GM12891 (cell line): ENCODE measurements at regions not wholly inside any gene's neighbourhood (a gene's known extent, or its start where the extent isn't known, plus 50 kb on each side); places are given as distances from the start of the nearest gene placed in this dataset.

Experiments
- PAX5 ChIP-seq: IDR thresholded peaks from 2 replicates; pipeline ENCODE4 v1.6.1; 2011; ENCODE audit warnings: low read length, moderate library complexity, mild to moderate bottlenecking; ENCODE audit not compliant: insufficient read depth, severe bottlenecking
- POLR2A ChIP-seq: IDR thresholded peaks from 2 replicates; pipeline ENCODE4 v1.6.1; 2011; ENCODE audit warnings: low read depth, low read length, control low read depth
- POLR2AphosphoS5 ChIP-seq: IDR thresholded peaks from 2 replicates; pipeline ENCODE4 v1.6.1; 2011; ENCODE audit warnings: low read depth, low read length, control low read depth
- POU2F2 ChIP-seq: IDR thresholded peaks from 2 replicates; pipeline ENCODE4 v1.6.1; 2011; ENCODE audit warnings: low read depth, mild to moderate bottlenecking, control low read depth, low read length, moderate library complexity
- SPI1 ChIP-seq: IDR thresholded peaks from 2 replicates; pipeline ENCODE4 v1.6.1; 2011; ENCODE audit warnings: low read depth, low read length, control low read depth
- TAF1 ChIP-seq: IDR thresholded peaks from 2 replicates; pipeline ENCODE4 v1.6.1; 2011; ENCODE audit warnings: low read depth, low read length, control low read depth

GRCh38 chr2:103879101-103879500, 974.8 kb upstream of the POU3F3 start:
- TF ChIP-seq SPI1 (no peak), POLR2A (no peak), POLR2AphosphoS5 (no peak), TAF1 (no peak), POU2F2 (no peak), PAX5 (no peak)
